Stimulated activated CD8-positive, alpha-beta memory T cell treated with anti-CD3 and anti-CD28 coated beads, Interleukin-12 subunit alpha, Interleukin-12 subunit beta, amount 100 ng/mL, for 24 hours (primary cell): ENCODE measurements at regions not wholly inside any gene's neighbourhood (a gene's known extent, or its start where the extent isn't known, plus 50 kb on each side); places are given as distances from the start of the nearest gene placed in this dataset.
"Not testable (repeated sequence)": the region's sequence is repeated elsewhere in the genome, so short reads cannot be mapped to it uniquely, and the experiment has no call there.

Source experiments
- DNase-seq: peaks from one replicate; pipeline ENCODE4 v3.0.0-alpha.2; 2020; ENCODE audit errors: extremely low read depth

- DNase-seq, result no peak
These were observed 1239.3 kb downstream of the TYW1 start for GRCh38 chr7:68235937-68236336.

- DNase-seq, result no peak
These were observed 1241.7 kb downstream of the TYW1 start for GRCh38 chr7:68238204-68238805.

- no peak for DNase-seq
These were observed 1246.5 kb downstream of the TYW1 start for GRCh38 chr7:68243128-68243527.

- DNase-seq, result no peak
These were observed 1247.8 kb downstream of the TYW1 start for GRCh38 chr7:68244389-68244788.

DNA sequence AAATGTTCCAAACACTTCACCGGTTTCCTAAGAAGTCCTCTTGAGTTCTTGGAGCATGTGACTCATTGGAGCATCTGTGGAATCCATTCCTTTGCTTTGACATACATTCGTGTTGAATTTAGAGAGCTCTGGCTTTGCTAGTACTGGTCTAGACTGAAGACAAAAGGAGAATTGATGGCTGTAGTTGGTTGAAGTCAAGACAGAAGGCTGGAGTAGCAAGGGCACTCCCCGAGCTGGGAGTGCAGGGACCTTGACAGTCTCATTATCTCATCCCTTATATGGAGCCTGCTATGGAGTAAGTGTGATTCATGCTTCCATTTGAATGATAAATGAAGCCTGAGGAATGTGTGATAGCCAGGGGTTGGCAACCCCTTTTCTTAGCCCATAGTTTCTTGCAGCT, 1249.1 kb downstream of the TYW1 start:
- no peak for DNase-seq

- DNase-seq, result no peak
These were observed 1249.6 kb downstream of the TYW1 start for GRCh38 chr7:68246189-68246633.

DNA sequence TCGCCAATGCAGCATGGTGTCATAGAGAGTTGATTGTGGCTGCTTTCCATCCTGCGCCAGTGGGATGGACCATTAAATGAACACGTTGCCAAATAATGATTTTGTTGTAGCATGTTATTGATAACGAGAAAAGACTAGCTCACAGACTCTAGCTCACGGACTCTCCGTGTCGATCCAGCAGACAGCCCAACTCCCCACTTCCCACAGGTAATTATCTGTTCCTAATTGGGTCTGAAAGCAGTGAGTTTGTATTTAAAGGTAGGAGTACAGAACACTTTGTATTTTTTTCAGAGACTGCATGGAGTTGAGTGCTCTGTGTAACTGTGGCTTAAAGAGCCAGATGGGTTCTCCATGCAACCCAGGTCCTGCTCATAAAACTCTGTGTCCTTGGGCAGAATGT, 1250.5 kb downstream of the TYW1 start:
- DNase-seq, result no peak

GRCh38 chr7:68247571-68247970, 1250.9 kb downstream of the TYW1 start:
- DNase-seq, result no peak

GRCh38 chr7:68248973-68249372, 1252.3 kb downstream of the TYW1 start:
- DNase-seq, result no peak

- no peak for DNase-seq
These were observed 1253.0 kb downstream of the TYW1 start for GRCh38 chr7:68249611-68250010.

- no peak for DNase-seq
These were observed 1253.5 kb downstream of the TYW1 start for GRCh38 chr7:68250143-68250542.

DNA sequence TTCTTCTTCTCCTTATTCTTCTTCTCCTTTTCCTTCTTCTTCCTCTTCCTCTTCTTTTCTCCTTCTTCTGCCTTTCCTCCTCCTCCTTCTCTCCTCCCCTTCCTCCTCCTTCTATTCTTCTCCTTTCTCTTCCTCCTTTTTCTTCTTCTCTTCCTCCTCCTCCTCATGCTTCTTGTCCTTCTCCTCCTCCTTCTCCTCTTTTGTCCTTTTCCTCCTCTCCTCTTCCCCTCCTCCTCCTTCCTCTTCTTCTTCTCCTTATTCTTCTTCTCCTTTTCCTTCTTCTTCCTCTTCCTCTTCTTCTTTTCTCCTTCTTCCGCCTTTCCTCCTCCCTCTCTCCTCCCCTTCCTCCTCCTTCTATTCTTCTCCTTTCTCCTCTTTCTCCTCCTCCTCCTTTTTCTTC, 1258.2 kb downstream of the TYW1 start:
- DNase-seq, result not testable (repeated sequence)

DNA sequence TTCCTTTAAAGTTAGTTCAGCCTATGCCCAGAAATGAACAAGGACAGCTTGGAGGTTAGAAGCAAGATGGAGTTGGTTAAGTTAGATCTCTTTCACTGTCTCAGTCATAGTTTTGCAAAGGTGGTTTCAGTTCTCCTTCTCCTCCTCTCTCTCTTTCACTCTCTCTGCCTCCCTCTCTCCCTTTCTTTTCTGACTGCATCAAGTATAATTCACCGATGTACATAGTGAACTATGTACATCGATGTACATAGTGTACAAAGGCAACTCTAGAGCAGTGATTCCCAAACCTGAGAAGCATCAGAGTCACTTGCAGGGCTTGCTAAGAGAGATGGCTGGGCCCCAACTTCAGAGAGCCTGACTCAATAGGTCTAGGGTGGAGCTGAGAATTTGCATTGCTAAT, 1259.7 kb downstream of the TYW1 start:
- DNase-seq, result no peak

DNA sequence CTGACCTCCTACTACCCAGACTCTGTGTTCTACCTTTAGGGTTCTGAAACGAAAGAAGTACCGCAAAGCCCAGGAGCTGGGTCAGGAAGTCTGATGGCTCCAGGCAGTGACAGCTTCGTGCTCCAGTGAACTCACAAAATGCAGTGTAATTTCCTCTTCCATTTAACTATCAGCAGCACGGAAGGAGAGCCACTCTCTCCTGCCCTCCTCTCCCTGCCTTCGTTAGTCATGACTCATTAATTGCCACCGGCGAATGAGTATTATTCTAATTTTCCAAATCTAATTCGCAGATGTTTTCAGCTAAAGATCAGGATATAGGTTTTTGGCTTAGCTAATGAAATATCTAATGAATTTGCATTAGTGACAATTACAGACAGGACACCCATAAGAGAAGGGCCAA, 1262.0 kb downstream of the TYW1 start:
- DNase-seq, result no peak

DNA sequence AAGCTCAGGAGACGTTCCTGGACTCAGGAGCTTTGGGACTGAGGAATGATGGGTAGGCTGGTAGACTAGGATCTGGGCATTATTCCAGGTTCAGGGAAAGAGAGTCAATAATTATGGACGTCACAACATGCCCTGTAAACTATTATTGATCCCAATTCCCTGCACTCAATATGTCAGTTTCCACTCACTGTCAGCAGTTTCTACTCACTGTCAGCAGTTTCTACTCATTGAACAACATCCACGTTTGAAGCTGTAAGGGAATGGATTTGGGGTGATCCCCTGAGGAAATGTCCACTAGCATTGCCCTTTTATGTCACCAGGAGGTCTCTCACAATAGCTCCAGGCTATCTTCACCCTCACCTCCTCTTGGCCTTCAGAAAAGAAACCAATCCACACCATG, 1268.6 kb downstream of the TYW1 start:
- DNase-seq, result no peak

GRCh38 chr7:68266004-68266579, 1269.5 kb downstream of the TYW1 start:
- no peak for DNase-seq

- DNase-seq, result no peak
These were observed 1270.9 kb downstream of the TYW1 start for GRCh38 chr7:68267486-68267885.

- no peak for DNase-seq
These were observed 1272.8 kb downstream of the TYW1 start for GRCh38 chr7:68269405-68269804.

GRCh38 chr7:68272507-68272906, 1275.9 kb downstream of the TYW1 start:
- no peak for DNase-seq

- DNase-seq, result no peak
These were observed 1280.1 kb downstream of the TYW1 start for GRCh38 chr7:68276725-68277124.

DNA sequence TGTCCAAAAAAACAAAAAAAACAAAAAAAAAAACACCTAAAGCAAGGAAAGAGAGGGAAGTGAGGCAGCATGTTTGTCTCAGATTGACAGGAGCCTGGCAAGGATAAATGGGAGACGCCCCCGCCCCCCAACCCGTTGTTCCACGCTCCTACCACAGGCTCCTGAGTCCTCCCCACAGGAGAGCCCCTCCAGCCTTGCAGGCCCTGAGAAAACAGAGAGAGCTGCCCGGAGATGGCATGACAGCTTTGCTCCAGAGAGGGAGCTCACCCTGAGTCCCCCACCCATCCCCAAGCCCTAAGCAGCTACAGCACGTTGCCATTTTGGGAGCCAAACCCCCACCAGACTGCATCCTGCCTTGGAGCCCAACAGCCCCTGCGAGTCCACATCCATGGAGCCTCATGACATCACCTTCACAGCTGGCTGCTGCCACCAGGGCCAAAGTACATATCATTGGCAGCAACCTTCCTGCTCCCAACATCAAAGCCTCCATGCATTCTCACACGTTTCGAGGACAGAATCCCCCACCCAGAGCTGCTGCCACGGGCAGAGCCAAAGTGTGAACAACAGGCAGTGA, 1283.3 kb downstream of the TYW1 start:
- DNase-seq, result no peak

GRCh38 chr7:68280931-68281330, 1284.3 kb downstream of the TYW1 start:
- no peak for DNase-seq

DNA sequence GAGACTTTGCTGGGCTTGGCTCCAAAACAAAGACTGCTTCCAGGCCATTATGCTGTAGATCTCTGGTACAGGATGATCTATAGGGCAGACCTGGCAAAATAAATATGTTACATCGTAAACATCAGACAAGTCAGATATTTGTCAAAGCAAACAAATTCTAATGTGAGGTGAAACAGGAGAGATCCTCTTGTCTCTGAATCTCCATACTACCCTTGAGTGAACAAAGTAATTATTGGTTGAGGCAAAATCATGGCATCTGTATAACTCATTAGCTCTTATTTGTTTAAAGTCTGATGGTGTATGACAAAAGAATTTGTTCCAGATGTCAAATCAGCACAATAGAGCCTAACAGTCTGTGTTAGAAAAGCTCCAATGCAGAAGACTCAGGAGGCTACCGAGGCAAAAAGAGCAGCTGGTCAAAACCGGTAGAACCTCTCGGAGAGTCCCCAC, 1291.5 kb downstream of the TYW1 start:
- no peak for DNase-seq

DNA sequence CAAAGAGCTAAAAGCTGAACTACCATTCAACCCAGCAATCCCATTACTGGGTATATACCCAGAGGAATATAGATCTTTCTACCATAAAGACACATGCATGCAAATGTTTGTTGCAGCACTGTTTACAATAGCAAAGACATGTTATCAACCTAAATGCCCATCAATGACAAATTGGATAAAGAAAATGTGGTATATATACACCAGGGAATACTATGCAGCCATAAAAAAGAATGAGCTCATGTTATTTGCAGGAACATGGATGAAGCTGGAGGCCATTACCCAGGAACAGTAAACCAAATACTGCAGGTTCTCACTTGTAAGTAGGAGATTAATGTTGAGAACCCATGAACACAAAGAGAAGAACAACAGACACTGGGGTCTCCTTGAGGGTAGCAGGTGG, 1295.1 kb downstream of the TYW1 start:
- DNase-seq, result no peak
